Keratinocyte (primary cell): ENCODE measurements at regions not wholly inside any gene's neighbourhood (a gene's known extent, or its start where the extent isn't known, plus 50 kb on each side); places are given as distances from the start of the nearest gene placed in this dataset.

Source experiments
- DNase-seq: peaks from one replicate; pipeline ENCODE4 v3.0.0-alpha.2; 2011; ENCODE audit warnings: low read depth, missing footprints, low spot score
- FAIRE-seq: peaks from 2 replicates; lab custom pipeline; 2011; peaks lifted over from hg19 to GRCh38; lab: Jason Lieb, UNC
- H2AFZ ChIP-seq: 2 replicates; pipeline ENCODE4 v1.6.0; 2012; ENCODE audit warnings: low read length, control low read depth, inconsistent platforms; ENCODE audit not compliant: control insufficient read depth
- H3K27ac ChIP-seq: 2 replicates; pipeline ENCODE4 v1.5.1; 2011; ENCODE audit warnings: low read length; ENCODE audit not compliant: control insufficient read depth, insufficient read depth
- H3K27me3 ChIP-seq: 3 replicates; pipeline ENCODE4 v1.6.0; 2011; ENCODE audit warnings: low read length; ENCODE audit not compliant: control insufficient read depth, insufficient read depth; ENCODE audit errors: extremely low read depth
- H3K36me3 ChIP-seq, 2 experiments: 2 replicates in 1 of 2; 3 replicates in 1 of 2; pipeline ENCODE4 v1.5.1; 2011; ENCODE audit warnings: low read length in 2 of 2, mild to moderate bottlenecking in 1 of 2; ENCODE audit not compliant: control insufficient read depth in 2 of 2, insufficient read depth in 2 of 2; ENCODE audit errors: extremely low read depth in 1 of 2
- H3K4me1 ChIP-seq: 3 replicates; pipeline ENCODE4 v1.5.1; 2011; ENCODE audit warnings: low read length; ENCODE audit not compliant: control insufficient read depth, insufficient read depth; ENCODE audit errors: extremely low read depth
- H3K4me2 ChIP-seq: 3 replicates; pipeline ENCODE4 v1.6.0; 2011; ENCODE audit warnings: low read depth, low read length; ENCODE audit not compliant: control insufficient read depth, insufficient read depth; ENCODE audit errors: extremely low read depth
- H3K4me3 ChIP-seq, 3 experiments: fragments of 200-600 bp in 1 of 3; sonication (generic) in 1 of 3; 2 replicates in 2 of 3; 3 replicates in 1 of 3; pipeline ENCODE4 v1.5.1; 2011 to 2016; ENCODE audit warnings: low read length in 3 of 3, mild to moderate bottlenecking in 3 of 3, control low read depth in 2 of 3, inconsistent platforms in 1 of 3, low read depth in 1 of 3, mixed read lengths in 1 of 3, mixed run types in 1 of 3, moderate library complexity in 1 of 3; ENCODE audit not compliant: control insufficient read depth in 2 of 3, insufficient read depth in 2 of 3; ENCODE audit errors: extremely low read depth in 1 of 3
- H3K79me2 ChIP-seq: 2 replicates; pipeline ENCODE4 v1.6.0; 2012; ENCODE audit warnings: low read length; ENCODE audit not compliant: control insufficient read depth, insufficient read depth
- H3K9ac ChIP-seq: 3 replicates; pipeline ENCODE4 v1.6.0; 2011; ENCODE audit warnings: low read length; ENCODE audit not compliant: control insufficient read depth, insufficient read depth; ENCODE audit errors: extremely low read depth
- H3K9me1 ChIP-seq: 3 replicates; pipeline ENCODE4 v1.6.0; 2011; ENCODE audit warnings: low read length; ENCODE audit not compliant: control insufficient read depth, insufficient read depth; ENCODE audit errors: extremely low read depth
- H3K9me3 ChIP-seq: 2 replicates; pipeline ENCODE4 v1.5.1; 2012; ENCODE audit warnings: low read depth, low read length; ENCODE audit not compliant: control insufficient read depth
- H4K20me1 ChIP-seq: 3 replicates; pipeline ENCODE4 v1.6.0; 2011; ENCODE audit warnings: low read length; ENCODE audit not compliant: control insufficient read depth, insufficient read depth; ENCODE audit errors: extremely low read depth
- CTCF ChIP-seq, 3 experiments: IDR thresholded peaks in 1 of 3; conservative IDR thresholded peaks in 1 of 3; optimal IDR thresholded peaks in 1 of 3; 2 replicates in 2 of 3; 3 replicates in 1 of 3; pipeline versions ENCODE3 to v1.5.1; 2011; ENCODE audit warnings: low read length in 3 of 3, mild to moderate bottlenecking in 3 of 3, moderate library complexity in 2 of 3, control low read depth in 1 of 3, inconsistent platforms in 1 of 3; ENCODE audit not compliant: insufficient read depth in 2 of 3; ENCODE audit errors: extremely low read depth in 1 of 3
- EZH2 ChIP-seq: IDR thresholded peaks from one replicate; pipeline ENCODE4 v1.6.1; 2012; ENCODE audit warnings: inconsistent platforms, mild to moderate bottlenecking, low read length, moderate library complexity
- dilution Hi-C: fragments of 300-500 bp; cut with MboI; formaldehyde crosslinking; loops from one replicate; pipeline ENCODE4 v1.7.0; 2020; ENCODE audit warnings: low sequenced_read_pairs; ENCODE audit not compliant: extremely low pct_ligation_motif_present

DNA sequence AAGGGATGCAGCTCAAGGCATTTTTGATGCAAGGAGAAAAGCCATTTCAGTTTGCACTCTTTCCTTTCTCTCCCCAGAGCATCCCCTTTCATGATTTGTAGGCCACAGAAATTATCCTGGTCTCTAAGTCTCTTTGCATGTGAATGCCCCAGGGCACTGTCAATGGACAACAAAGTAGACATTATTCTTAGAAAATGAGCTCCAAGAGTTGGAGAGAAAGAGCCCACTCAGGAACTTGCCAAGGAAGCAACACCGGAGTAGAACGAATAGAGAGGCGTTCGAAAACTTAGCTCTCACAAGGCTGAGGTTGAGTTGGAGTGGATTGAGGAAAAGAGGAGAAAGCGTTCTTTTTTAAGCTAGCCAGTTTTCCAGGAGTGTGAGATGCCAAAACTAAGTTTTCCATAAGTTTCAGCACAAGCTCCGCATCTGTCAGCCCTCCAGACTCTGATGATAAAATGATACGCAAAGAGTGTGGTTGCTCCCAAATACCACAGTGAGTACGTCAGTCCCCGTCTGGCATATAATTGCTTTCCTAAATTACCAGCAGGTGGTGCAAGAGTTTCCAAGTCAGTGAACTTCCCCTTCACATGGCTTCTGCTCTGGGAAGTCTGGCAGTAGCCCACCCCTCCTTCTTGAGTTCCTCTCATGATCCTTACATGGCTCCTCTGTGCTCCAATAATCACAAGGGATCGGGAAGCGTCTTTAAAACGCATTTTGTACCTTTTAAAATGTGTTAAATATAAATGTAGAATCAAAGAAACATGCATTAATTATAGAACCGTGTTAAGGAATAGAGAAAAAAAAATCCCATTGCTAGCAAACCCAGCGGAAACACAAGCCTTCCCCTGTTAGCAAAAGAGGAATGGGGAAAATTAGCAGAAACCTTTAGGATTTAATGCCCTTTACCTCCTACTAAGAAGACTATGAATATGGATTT is 1060.6 kb upstream of the FANCL start:
- Histone ChIP-seq H3K9me3 (no peaks in the 10 kb centered on the region), H3K36me3 (no peaks in the 10 kb centered on the region), H3K4me2 (no peak overlapping the region), H3K9ac (no peak overlapping the region), H3K27ac (no peak overlapping the region), H3K4me3 (no peak overlapping the region), H3K9me1 (no peaks in the 10 kb centered on the region), H3K79me2 (no peaks in the 10 kb centered on the region), H2AFZ (no peak overlapping the region), H4K20me1 (no peaks in the 10 kb centered on the region), H3K4me1 (no peaks in the 10 kb centered on the region), H3K27me3 (no peaks in the 10 kb centered on the region)
- TF ChIP-seq CTCF (optimal IDR thresholded peaks at IDR 0.05 in 1 of 3, IDR thresholded peaks at IDR 0.05 in 1 of 3, conservative IDR thresholded peaks at IDR 0.05 in 1 of 3; ENCODE audit: extremely low read depth in 1 of 3, insufficient read depth in 2 of 3, low read length in 3 of 3) (peak; percentile 70 to 75 (median 73)), EZH2 (no peak)
- DNase-seq (peak; percentile 26), FAIRE-seq (peak; percentile 92)
- dilution Hi-C loops = no loop called here

DNA sequence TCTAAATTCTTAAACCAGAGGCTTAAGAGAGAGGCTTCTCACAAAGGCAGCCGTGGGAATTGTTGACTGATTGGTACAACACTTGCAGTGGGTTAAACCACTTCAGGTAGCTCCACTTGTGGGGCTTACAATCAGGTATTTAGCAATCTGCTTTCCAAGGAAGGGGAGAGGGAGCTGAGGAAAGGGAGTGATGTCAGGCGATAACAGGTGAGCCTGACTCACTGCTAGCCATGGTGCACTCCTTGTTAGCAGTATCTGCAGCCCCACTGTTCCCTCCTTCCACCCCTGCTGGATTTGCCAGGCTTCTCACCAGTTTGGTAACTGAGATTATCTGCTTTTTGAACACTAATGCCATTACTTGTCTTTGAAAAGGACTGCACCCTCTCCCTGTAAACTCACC is 1056.7 kb upstream of the FANCL start:
- Histone ChIP-seq H3K36me3 (no peaks in the 10 kb centered on the region), H3K9me1 (no peaks in the 10 kb centered on the region), H3K27me3 (no peaks in the 10 kb centered on the region), H3K9me3 (no peaks in the 10 kb centered on the region), H3K27ac (no peak overlapping the region), H3K79me2 (no peaks in the 10 kb centered on the region), H3K4me3 (no peak overlapping the region), H3K9ac (no peak overlapping the region), H3K4me2 (no peak overlapping the region), H4K20me1 (no peaks in the 10 kb centered on the region), H3K4me1 (no peaks in the 10 kb centered on the region), H2AFZ (no peak overlapping the region)
- no peak for FAIRE-seq
- TF ChIP-seq CTCF (optimal IDR thresholded peaks at IDR 0.05 in 1 of 3, IDR thresholded peaks at IDR 0.05 in 1 of 3, conservative IDR thresholded peaks at IDR 0.05 in 1 of 3; ENCODE audit: extremely low read depth in 1 of 3, insufficient read depth in 2 of 3, low read length in 3 of 3) = no peak
- TF ChIP-seq EZH2 = no peak
- DNase-seq = no peak
- dilution Hi-C loops = no loop called here
